ENCODE measurements at regions not wholly inside any gene's neighbourhood (a gene's known extent, or its start where the extent isn't known, plus 50 kb on each side); places are given as distances from the start of the nearest gene placed in this dataset.

- TF ChIP-seq CTCF (optimal IDR thresholded peaks at IDR 0.05 in 1 of 3, IDR thresholded peaks at IDR 0.05 in 1 of 3, conservative IDR thresholded peaks at IDR 0.05 in 1 of 3; ENCODE audit: extremely low read depth in 1 of 3, insufficient read depth in 2 of 3, low read length in 3 of 3) (no peak), EZH2 (IDR thresholded peaks at IDR 0.05; ENCODE audit: low read length) (no peak)
Observed at GRCh38 chr18:44569391-44570055, 111.2 kb upstream of the SETBP1 start.

All from keratinocyte (primary cell).